ENCODE measurements at regions not wholly inside any gene's neighbourhood (a gene's known extent, or its start where the extent isn't known, plus 50 kb on each side); places are given as distances from the start of the nearest gene placed in this dataset.

DNA sequence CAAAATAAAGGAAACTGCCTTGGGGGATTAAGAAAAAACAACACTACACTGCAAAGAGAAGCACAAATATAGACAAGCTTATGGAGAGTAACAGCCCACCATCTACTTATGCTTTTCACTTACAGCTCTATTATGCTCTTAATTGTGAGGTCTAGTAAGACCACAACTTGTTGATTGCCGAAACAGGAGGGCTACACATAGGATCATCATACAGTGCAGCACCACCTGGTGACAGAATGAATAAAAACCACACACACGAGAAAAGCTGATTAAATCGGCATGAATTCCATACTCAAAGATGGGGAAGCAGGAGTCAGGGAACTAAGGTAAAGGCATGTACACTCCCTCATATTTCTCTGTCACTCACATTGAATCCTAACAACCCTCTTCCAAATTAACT lies 259.2 kb downstream of the IKZF2 start:
- TF ChIP-seq, protein P1, sequence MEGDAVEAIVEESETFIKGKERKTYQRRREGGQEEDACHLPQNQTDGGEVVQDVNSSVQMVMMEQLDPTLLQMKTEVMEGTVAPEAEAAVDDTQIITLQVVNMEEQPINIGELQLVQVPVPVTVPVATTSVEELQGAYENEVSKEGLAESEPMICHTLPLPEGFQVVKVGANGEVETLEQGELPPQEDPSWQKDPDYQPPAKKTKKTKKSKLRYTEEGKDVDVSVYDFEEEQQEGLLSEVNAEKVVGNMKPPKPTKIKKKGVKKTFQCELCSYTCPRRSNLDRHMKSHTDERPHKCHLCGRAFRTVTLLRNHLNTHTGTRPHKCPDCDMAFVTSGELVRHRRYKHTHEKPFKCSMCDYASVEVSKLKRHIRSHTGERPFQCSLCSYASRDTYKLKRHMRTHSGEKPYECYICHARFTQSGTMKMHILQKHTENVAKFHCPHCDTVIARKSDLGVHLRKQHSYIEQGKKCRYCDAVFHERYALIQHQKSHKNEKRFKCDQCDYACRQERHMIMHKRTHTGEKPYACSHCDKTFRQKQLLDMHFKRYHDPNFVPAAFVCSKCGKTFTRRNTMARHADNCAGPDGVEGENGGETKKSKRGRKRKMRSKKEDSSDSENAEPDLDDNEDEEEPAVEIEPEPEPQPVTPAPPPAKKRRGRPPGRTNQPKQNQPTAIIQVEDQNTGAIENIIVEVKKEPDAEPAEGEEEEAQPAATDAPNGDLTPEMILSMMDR (IDR thresholded peaks at IDR 0.05) = peak; percentile 33 to 48 (median 42)
- TF ChIP-seq EP300 (IDR thresholded peaks at IDR 0.05) (no peak), POLR2A (IDR thresholded peaks at IDR 0.05; ENCODE audit: low read depth) (no peak)
